SHP77 (cell line): ENCODE measurements at regions not wholly inside any gene's neighbourhood (a gene's known extent, or its start where the extent isn't known, plus 50 kb on each side); places are given as distances from the start of the nearest gene placed in this dataset.

ENCODE experiments used
- DNase-seq, 2 experiments: peaks; one replicate each; lab custom pipeline; 2025; lab: John Stamatoyannopoulos, UW

DNA sequence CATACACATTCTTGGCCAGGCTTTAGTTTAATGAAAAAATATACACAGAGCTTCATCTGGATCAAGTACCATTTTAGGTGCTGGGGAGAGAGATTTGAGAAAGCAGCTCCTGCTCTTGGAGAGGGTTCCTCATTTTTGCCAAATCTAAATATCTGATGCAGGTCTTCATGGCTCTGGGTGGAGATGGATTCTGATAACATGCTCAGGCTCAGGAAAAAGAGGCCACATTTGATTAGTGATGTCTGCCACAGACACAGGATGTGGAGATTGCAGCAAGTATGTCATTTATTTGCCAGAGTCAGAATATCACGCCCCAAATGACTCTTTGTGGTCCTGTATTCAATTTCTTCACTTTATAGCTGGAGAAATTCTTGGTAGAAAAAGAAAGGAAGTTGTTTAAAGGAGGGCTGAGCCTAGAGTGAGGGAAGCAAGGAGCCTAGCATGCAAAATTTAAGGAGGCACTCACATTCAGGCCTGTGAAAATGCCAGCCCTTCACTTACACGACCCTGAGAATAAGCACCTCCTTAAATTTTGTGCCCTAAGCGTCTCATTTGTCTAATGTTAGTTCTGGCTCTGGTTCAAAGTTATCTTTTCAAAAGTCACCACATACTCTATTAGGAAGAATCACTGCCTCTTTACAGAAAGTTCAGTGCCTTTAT lies 492.9 kb upstream of the TBX3 start:
- no peak for DNase-seq

DNA sequence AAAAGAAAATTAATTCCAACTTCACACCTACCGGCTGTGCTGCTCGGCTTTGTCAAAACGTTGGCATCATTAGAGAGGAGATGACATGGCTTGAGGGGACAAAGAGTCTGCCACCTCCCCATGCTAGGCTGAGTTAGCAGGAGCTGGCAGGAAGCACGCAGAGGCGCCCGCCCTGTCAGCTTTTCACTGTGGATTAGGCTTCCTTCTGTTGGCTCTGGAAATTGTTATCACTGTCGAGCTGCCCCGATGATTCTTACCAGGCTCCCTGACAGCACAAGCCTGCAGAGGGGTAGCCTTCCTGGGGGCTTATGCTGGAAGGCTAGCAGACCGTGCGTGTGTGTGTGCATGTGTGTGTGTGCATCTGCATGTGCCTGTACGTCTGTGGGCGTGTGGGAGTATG lies 490.9 kb upstream of the TBX3 start:
- DNase-seq: no peak

DNA sequence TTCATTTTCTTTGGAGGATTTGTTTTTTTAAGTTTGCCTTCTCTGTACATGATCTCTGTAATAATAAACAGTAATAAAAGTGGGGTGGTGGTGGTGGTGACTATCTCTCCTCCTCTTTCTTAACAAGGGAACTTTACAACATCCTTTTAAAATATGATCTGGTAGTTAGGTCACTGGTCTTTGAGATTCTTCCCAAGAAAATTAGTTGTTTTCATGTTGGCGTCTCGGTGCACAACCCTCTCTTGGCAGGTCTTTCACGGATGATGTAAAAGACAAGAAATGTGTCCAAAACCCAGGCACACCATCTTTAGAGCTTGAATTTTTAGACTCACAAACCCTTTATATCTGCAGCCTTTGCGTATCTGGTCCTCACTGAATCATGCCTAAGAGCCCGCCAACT lies 488.5 kb upstream of the TBX3 start:
- no peak for DNase-seq

DNA sequence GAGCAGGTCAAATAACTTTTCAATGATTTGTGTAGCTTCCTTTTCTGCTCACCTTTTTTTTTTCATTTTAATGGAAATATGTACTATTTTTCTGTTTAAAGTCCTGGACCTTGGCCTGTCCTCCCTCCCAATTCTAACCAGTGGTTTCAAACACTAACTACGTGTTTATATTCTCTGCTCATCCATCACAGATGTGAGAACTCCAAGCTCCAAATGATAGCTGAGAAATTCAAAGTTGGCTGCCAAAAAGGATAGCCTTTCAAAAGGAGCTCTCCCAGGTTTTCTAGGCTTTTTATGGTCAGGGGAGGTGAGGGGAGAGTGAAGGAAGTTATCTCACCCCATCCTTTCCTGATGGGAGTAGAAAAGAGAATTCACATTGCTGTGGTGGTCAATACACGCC lies 486.0 kb upstream of the TBX3 start:
- DNase-seq: no peak

DNA sequence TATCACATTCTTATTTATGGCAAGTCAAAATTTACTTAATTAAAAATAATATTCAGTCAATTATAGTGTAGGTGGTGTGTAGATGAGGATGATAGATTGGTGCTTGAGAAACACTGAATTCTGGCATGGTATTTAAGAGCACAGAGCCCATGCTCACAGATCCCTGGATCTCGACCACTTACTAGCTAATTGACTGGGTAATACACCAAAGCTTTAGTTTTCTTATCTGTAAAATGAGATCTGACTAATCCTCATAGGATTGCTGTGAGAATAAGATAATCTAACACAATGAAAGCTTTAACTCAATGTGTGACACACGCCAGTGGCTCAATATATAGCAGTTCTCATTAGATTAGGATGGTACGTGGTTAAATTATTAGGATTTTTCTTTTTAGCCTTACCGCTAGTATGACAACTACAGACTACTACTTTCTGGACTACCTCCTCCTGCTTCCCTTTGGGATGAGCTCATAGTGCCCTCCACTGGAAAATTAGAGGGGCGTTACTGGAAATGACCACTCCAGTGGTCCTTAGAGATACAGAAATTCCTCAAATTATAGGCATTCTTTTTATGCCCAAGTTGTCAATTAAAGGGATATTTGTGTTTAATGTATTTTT lies 482.8 kb upstream of the TBX3 start:
- no peak for DNase-seq

DNA sequence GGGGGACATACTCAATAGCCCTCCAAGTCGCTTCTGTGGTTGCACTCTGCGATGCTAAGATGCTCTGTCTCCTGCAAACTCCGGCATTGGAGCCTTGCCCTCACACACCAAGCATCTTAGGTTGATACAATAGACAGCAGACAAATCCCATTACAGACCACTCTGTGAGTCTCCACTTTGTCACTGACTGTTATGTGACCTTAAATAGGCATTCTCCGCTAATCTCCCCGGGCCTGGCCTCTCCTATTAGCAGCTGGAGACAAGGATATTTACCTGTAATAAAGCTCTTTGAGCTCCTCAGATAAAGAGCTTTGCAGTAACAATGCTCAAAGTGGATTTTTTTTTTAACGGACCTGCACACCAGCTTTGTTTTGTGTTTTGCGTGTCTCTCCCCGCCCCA lies 479.7 kb upstream of the TBX3 start:
- DNase-seq: no peak

DNA sequence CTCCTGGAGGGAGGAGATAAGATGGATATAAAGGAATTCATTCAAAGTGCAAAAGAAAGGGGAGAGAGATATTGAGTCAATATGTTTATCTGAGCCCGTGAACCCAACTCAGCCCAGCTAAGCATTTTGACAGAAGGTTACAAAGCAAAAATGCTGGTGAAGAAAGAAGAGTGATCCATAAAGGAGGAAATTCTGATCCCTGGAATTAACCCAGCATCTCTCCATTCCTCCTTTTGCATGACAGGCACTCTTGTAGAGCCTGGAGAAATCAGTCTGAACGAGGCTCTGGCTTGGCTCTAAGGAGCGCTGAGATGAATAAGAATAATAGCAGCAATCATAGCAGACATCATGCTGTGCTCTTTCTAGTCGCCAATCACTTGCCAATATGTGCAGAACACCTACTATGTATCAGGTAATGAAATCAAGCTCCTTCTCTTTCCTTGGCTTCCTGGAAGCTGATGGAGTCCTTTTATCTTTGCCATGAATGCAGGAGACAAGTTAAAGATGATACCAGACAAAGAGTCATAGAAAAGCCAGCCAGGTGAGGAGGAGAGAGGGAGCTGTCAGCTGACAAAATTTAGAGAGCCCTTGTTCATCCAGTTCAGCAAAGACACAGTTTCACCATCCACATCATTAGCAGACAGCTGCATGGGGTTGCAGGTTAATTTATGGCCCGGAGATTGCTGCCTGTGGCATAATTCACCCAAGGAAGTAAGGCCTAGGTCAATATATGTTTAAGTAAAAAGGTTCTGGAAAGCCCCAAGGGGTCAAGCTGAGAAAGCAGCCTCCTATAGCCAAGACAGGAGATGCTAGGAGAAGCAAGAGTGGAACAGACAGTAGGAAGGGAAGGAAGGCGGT lies 476.5 kb upstream of the TBX3 start:
- no peak for DNase-seq

DNA sequence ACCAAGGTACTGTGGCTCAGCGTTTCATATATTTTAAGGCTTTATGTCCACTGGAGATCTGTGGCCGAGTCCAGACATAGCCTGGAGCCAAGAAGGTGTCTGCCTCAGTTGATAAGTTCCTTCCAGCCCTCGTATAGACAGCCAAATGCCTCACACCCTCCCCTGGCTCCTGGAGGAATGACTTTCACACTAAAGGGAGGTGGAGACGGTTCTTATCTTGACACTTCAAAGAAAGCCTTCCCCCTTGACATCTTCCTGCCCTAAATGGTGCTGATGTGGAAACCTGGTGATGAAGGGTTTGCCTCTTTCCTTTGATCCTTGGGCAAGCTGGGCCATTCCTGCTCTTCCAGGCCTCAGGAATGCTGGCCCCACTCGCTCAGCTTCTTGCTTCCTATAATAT lies 474.8 kb upstream of the TBX3 start:
- DNase-seq: no peak

DNA sequence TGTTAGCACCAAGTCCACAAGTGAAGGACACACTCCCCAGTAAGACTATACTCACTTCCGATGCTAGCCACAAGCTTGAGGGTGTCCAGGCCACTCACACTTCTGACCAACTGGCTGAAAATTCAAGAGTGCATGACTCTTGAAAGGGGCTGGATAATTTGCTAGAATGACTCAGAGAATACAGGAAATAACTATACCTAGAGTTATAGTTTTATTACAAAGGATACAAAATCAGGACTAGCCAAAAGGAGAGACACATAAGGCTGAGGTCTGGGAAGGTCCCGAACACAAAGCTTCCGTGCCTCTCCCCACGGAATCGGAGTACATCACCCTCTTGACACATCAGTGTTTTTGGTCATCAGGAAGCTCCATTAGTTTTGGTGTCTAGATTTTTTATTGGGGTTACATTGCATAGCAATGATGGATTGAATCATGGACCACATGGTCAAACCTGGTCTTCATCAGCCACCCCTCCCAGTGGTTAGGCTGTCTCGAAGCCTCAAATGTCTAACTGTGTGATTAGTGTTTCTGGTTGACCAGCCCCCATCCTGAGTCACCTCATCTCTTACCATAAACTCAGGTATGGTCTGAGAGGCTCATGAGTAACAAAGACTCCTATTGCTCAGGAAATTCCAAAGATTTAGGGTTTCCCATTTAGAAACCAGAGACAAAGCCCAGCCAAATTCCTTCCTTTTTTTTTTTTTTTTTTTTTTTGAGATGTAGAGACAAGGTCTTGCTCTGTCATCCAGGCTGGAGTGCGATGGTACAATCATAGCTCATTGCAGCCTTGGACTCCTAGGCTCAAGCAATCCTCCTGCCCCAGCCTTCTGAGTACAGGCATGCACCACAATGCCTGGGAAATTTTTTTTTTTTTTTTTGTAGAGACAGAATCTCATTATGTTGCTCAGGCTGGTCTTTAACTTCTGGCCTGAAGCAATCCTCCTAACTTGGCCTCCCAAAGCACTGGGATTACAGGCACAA lies 472.0 kb upstream of the TBX3 start:
- no peak for DNase-seq

DNA sequence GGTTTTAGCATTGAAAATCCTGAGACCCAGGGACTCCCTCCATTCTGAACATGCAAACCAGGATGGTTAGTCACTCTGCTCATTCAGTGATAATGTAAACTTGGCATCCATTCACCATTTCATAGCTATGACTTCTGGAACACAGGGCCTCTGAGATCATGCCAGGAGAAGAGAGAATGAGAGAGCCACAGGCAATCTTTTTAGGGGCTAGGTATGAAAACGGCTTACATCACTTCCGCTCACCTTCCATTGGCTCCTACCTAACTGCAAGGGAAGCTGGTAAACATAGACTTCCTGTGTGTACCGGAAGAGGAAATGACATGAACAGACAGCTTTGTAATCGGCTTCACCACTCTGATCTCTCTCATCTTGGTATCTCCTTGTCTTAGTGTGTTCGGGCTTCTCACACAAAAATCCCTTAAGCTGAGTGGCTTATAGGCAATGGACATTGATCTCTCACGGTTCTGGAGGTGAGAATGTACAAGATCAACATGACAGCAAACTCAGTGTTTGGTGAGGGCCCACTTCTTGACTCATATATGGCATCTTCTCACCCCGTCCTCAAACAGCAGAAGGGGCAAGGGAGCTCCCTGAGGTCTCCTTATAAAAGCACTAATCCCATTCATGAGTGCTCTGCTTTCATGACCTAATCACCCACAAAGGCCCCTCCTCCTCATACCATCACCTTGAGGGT lies 465.9 kb upstream of the TBX3 start:
- no peak for DNase-seq

DNA sequence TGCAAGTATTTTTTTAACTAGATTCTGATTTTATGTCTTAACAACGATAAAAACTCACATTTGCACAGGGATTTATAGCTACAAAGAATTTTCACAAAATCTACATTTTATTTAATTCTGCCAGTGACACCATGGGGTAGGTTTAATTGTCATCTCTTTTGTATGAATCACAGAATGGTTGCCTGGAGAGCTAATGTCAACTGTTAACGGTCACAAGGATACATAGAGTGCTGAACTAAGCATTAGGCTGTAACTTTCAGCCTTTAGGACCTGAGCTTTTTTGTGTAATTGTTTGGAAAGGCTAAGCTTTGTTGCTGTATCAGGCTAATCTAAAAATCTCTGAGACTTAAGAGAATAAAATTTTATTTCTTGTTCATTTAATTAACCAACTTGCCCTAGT lies 465.3 kb upstream of the TBX3 start:
- DNase-seq: no peak

DNA sequence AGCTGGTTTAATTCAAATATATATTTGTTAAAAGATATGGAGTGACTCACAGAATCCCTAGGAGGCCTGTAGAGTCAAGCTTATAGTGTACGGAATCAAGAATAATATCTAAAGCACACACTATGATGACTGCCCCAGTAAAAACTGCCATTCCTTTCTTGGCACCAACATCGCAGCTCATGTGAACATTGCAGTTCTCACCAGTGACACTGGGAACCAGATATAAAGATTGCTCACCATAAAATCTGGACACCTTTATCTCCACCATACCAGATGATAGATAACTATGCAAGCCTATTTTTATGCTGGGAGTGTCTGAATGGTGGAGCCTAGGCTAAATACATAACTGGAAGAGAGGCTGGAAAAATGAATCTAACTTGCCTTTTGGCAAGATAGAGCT lies 463.9 kb upstream of the TBX3 start:
- no peak for DNase-seq

DNA sequence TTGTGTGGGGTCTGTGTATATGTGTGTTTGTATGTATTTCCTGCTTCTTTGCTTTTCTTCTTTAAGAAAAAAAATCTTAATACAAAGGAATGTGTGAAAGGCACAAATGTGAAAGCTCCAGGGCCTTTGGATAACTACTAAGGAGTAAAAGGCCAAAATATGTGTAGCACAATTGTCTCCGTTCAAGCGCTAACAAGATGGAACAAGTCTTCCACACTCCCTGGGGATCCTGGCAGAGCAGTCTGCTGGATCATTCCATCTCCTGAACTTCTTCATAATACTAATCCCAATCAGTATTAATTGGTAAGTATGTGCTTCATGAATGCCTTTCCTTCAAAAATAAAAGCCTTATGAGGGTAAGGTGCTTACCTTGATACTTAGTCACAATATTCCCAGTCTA lies 462.5 kb upstream of the TBX3 start:
- no peak for DNase-seq

DNA sequence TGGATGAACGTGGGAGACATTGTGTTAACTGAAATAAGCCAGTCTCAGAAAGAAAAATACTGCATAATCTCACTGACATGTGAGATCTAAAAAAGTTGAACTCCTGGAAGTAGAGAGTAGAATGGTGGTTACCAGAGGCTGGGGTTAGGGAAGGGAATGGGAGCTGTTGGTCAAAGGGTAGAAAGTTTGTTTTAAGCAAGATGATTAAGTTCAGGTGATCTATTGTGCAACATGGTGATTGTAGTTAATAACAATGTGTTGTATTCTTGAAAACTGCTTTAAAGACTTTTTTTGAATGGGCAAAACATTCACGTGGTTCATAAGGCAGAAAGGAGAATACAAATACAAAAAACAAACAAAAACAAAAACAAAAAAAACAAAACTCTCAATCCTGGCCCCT lies 460.4 kb upstream of the TBX3 start:
- no peak for DNase-seq

DNA sequence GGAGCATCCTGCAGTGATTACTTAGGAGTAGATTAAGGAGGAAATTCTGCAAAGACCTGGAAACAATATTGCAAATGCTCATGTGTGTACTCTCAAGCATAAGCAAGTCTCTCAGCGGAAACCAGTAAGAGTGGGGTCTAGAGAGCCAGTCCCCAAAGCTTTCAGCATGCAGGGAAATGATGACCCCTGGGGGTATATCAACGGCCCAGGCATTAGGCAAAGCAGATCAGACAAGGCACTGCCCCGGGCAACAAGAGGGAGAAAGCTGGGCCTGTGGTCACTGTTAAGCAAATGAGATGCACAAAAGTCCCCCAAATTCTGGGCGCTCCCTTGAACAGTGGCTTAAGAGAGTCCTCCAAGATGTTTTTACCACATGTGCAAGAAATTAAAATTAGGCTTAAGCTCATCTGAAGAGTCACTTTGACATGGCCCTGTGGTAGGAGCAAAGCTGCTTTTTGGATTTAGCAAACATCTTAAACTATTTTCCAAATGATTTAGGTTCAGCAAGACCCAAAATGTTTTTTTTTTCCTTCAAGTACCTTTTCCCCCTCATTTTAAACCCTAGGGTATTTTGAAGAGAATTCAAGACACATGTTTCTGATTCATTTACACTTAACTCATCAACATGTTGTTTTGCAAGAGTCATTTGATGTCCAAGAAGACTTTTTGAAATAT lies 457.1 kb upstream of the TBX3 start:
- DNase-seq: no peak

DNA sequence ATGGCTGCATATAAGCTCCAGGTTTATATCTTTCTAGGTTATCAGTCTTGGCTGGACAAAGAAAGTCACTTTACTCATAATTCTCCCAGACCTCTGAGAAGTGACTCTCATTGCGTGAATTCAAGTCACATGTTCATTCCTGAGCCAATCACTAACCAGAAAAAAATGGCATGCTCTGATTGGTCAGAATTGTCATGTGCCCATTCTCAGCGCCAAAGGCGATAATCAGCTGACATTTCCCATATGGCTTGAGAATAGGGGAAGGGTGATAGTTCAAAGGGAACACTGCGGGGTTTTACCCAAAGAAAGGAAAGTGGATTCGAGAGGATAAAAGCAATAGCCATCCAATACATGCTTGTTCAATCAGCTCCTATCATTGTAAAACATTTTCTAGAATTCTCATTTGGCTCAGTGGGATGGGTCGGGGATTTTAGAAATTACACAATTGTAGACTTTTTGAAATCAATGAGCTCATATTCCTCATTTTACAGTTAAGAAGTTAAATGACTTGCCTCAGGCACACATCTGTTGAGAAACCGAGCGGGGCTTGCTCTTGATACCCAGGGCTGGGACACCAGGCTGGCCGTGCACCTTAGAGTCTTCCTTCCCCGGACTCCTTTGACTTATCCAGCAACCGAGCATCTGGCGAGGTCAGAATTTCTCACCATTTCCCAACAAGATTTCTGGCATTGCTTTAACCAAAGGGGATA lies 454.0 kb upstream of the TBX3 start:
- DNase-seq: no peak

DNA sequence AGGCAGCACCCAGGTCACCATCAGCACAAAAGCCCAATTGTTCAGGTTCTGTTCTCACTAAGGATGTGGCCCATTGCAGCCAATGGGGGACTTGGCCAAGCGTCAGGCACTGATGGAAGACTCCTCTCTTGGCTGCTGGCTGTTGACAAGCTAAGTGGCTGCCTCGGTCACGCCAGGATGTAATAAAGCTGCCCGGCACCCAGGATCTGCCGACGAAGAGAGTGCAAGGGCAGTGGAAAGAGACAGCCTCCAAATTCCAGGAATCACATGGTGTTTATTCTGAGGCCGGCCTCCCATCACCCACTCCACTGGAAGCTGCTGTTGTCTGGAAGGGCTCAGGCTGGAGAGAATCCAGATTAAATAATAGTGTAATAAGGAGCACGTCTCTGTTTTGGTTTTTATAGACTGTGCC lies 451.8 kb upstream of the TBX3 start:
- peak; percentile 66 to 76 for DNase-seq

DNA sequence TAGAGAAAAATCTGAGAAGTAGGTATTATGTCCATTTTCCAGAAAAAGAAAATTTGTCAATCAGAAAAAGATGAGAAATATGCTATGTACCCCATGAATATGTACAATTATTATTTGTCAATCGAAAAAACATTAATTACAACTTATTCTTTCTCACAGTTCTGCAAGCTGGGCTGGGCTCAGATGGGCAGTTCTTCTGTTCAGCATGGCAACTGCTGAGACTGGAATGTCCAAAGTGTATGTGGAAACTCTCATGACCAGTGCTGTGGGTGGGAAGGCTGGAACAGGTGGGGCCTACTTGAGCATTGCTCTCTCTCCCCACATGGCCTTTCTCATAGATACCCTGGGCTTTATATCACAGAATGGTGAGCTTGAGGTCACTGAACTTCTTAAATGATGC lies 450.3 kb upstream of the TBX3 start:
- DNase-seq: no peak

DNA sequence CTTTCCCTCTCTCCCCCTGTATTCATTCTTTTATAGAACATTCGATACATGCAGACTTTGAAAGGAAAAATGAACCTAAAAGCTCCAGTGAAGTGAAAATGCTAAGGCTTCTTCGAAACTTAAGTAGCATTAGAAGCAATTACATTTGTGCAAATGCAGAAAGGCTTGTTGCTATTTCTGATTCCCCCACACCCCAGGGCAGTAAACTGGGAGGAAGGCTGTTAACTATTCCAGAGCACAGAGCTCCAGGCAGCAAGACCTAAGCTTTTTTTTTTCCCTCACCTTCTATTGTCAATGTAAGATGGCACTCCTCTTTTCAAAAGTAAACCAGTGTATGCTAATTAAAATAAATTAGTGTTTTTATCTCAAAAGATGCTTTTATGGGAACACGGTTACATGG lies 448.9 kb upstream of the TBX3 start:
- DNase-seq: no peak

DNA sequence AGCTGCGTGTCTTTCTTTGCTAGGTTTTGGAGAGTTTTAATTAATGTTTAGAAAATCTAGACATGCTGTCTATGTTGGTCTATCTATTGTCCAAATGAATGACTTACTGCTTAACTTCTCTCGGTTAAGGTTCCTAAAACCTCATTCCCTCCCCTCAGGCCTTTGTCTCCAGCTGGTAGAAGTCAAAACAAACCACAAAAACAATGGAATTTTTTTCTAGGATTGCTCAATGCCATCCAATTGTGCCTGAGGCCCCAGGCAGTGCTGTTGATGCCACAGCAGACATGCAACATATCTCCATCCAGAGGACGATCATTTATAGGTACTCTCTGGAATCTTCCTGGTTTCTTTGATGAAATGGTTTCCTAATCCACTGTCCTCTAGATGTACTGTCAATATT lies 448.2 kb upstream of the TBX3 start:
- DNase-seq: no peak
